ENCODE measurements at regions not wholly inside any gene's neighbourhood (a gene's known extent, or its start where the extent isn't known, plus 50 kb on each side); places are given as distances from the start of the nearest gene placed in this dataset.

- no peak for DNase-seq (ENCODE audit: low read depth)
These were observed 164.3 kb upstream of the MLN start for GRCh38 chr6:33967966-33968724.

GRCh38 chr6:33967265-33967767, 163.5 kb upstream of the MLN start:
- no peak for DNase-seq (ENCODE audit: low read depth)

- no peak for DNase-seq (ENCODE audit: low read depth)
These were observed 162.7 kb upstream of the MLN start for GRCh38 chr6:33966536-33966935.

- no peak for DNase-seq (ENCODE audit: low read depth)
These were observed 162.0 kb upstream of the MLN start for GRCh38 chr6:33965766-33966165.

- DNase-seq (ENCODE audit: low read depth) = no peak
These were observed 160.6 kb upstream of the MLN start for GRCh38 chr6:33964387-33964786.

- DNase-seq (ENCODE audit: low read depth) = no peak
These were observed 159.4 kb upstream of the MLN start for GRCh38 chr6:33963136-33963750.

- DNase-seq (ENCODE audit: low read depth) = no peak
These were observed 158.6 kb upstream of the MLN start for GRCh38 chr6:33962246-33963027.

- DNase-seq (ENCODE audit: low read depth) = no peak
These were observed 157.9 kb upstream of the MLN start for GRCh38 chr6:33961691-33962090.

- no peak for DNase-seq (ENCODE audit: low read depth)
These were observed 156.8 kb upstream of the MLN start for GRCh38 chr6:33960345-33961313.

GRCh38 chr6:33959661-33960344, 156.0 kb upstream of the MLN start:
- no peak for DNase-seq (ENCODE audit: low read depth)

GRCh38 chr6:33959329-33959651, 155.5 kb upstream of the MLN start:
- DNase-seq (ENCODE audit: low read depth) = no peak

- DNase-seq (ENCODE audit: low read depth) = no peak
These were observed 154.9 kb upstream of the MLN start for GRCh38 chr6:33958526-33959328.

GRCh38 chr6:33957892-33958525, 154.2 kb upstream of the MLN start:
- DNase-seq (ENCODE audit: low read depth) = no peak

GRCh38 chr6:33957131-33957891, 153.5 kb upstream of the MLN start:
- DNase-seq (ENCODE audit: low read depth) = no peak

- DNase-seq (ENCODE audit: low read depth) = no peak
These were observed 152.4 kb upstream of the MLN start for GRCh38 chr6:33956206-33956605.

GRCh38 chr6:33955566-33955965, 151.8 kb upstream of the MLN start:
- no peak for DNase-seq (ENCODE audit: low read depth)

GRCh38 chr6:33954453-33954852, 150.7 kb upstream of the MLN start:
- DNase-seq (ENCODE audit: low read depth) = no peak

- no peak for DNase-seq (ENCODE audit: low read depth)
These were observed 149.4 kb upstream of the MLN start for GRCh38 chr6:33953171-33953570.

GRCh38 chr6:33952016-33952415, 148.2 kb upstream of the MLN start:
- DNase-seq (ENCODE audit: low read depth) = no peak

Data from activated T-cell treated with anti-CD3 and anti-CD28 coated beads for 1 hour (primary cell).